GM19043 (cell line): ENCODE measurements at regions not wholly inside any gene's neighbourhood (a gene's known extent, or its start where the extent isn't known, plus 50 kb on each side); places are given as distances from the start of the nearest gene placed in this dataset.

ENCODE experiments used
- ATAC-seq: cut with Tn5 transposase; IDR thresholded peaks from one replicate; pipeline ENCODE4 v1.9.1; 2021; ENCODE audit warnings: low read depth; ENCODE audit not compliant: unreplicated experiment

- ATAC-seq: no peak
Observed at GRCh38 chr1:87937831-87938395, 609.2 kb downstream of the LMO4 start.

- no peak for ATAC-seq
Observed at GRCh38 chr1:87938631-87939030, 610.0 kb downstream of the LMO4 start.

GRCh38 chr1:87939444-87939843 lies 610.8 kb downstream of the LMO4 start:
- ATAC-seq: no peak

GRCh38 chr1:87940421-87940820 lies 611.7 kb downstream of the LMO4 start:
- no peak for ATAC-seq

- no peak for ATAC-seq
Observed at GRCh38 chr1:87941337-87941946, 612.8 kb downstream of the LMO4 start.

GRCh38 chr1:87942165-87942564 lies 613.5 kb downstream of the LMO4 start:
- ATAC-seq: no peak

- ATAC-seq: no peak
Observed at GRCh38 chr1:87949711-87950110, 621.0 kb downstream of the LMO4 start.

GRCh38 chr1:87950369-87950768 lies 621.7 kb downstream of the LMO4 start:
- no peak for ATAC-seq

- no peak for ATAC-seq
Observed at GRCh38 chr1:87951409-87951808, 622.7 kb downstream of the LMO4 start.

- no peak for ATAC-seq
Observed at GRCh38 chr1:87951852-87952251, 623.2 kb downstream of the LMO4 start.

- ATAC-seq: no peak
Observed at GRCh38 chr1:87953121-87953520, 624.4 kb downstream of the LMO4 start.

- peak; percentile 82 for ATAC-seq
Observed at GRCh38 chr1:87953732-87954344, 625.2 kb downstream of the LMO4 start.

- ATAC-seq: no peak
Observed at GRCh38 chr1:87955038-87955437, 626.4 kb downstream of the LMO4 start.

GRCh38 chr1:87956072-87956471 lies 627.4 kb downstream of the LMO4 start:
- ATAC-seq: no peak

- no peak for ATAC-seq
Observed at GRCh38 chr1:87956750-87957149, 628.1 kb downstream of the LMO4 start.

GRCh38 chr1:87957331-87957730 lies 628.7 kb downstream of the LMO4 start:
- no peak for ATAC-seq

- no peak for ATAC-seq
Observed at GRCh38 chr1:87958201-87958600, 629.5 kb downstream of the LMO4 start.

GRCh38 chr1:87958716-87959115 lies 630.0 kb downstream of the LMO4 start:
- ATAC-seq: no peak

- ATAC-seq: no peak
Observed at GRCh38 chr1:87959236-87959635, 630.6 kb downstream of the LMO4 start.

- no peak for ATAC-seq
Observed at GRCh38 chr1:87961992-87962391, 633.3 kb downstream of the LMO4 start.

GRCh38 chr1:87963556-87963955 lies 634.9 kb downstream of the LMO4 start:
- no peak for ATAC-seq

GRCh38 chr1:87965193-87965592 lies 636.5 kb downstream of the LMO4 start:
- ATAC-seq: no peak
